Uterus (tissue), 3 donors: ENCODE measurements at regions not wholly inside any gene's neighbourhood (a gene's known extent, or its start where the extent isn't known, plus 50 kb on each side); places are given as distances from the start of the nearest gene placed in this dataset.

Source experiments
- DNase-seq, 2 donors: peaks; one replicate each; pipeline ENCODE4 v3.0.0-alpha.2; 2019 to 2020
- H3K27ac ChIP-seq, 2 donors: fragments of 200-600 bp; sonication (generic); 1 replicate in 1 of 2; 2 replicates in 1 of 2; pipeline ENCODE4 v1.5.1; 2016 to 2018
- H3K27me3 ChIP-seq, 2 donors: fragments of 200-600 bp; sonication (generic); one replicate each; pipeline ENCODE4 v1.5.1; 2018 to 2019; ENCODE audit warnings: control low read depth in 1 of 2
- H3K36me3 ChIP-seq, 2 donors: fragments of 200-600 bp; sonication (generic); one replicate each; pipeline ENCODE4 v1.5.1; 2019; ENCODE audit warnings: control low read depth in 1 of 2
- H3K4me1 ChIP-seq, 2 donors: fragments of 200-600 bp; sonication (generic); one replicate each; pipeline ENCODE4 v1.5.1; 2018 to 2019; ENCODE audit warnings: control low read depth in 1 of 2
- H3K4me3 ChIP-seq, 2 donors: fragments of 200-600 bp; sonication (generic); 1 replicate in 1 of 2; 2 replicates in 1 of 2; pipeline ENCODE4 v1.5.1; 2018 to 2019; ENCODE audit warnings: mild to moderate bottlenecking in 1 of 2
- H3K9me3 ChIP-seq, 2 donors: fragments of 200-600 bp; sonication (generic); one replicate each; pipeline ENCODE4 v1.5.1; 2019; ENCODE audit warnings: control low read depth in 1 of 2
- CTCF ChIP-seq, 4 experiments: fragments of 200-600 bp in 2 of 4; fragments of 450-650 bp in 2 of 4; sonication (generic) in 2 of 4; IDR thresholded peaks; one replicate each; pipeline ENCODE4 v1.5.1; 2016 to 2019; ENCODE audit warnings: antibody characterized with exemption in 4 of 4, mild to moderate bottlenecking in 2 of 4, moderate library complexity in 1 of 4
- POLR2A ChIP-seq, 2 donors: fragments of 450-650 bp; IDR thresholded peaks; one replicate each; pipeline ENCODE4 v1.6.1; 2016; ENCODE audit warnings: antibody characterized with exemption in 2 of 2, mild to moderate bottlenecking in 1 of 2, moderate library complexity in 1 of 2
- intact Hi-C: fragments of 100-400 bp; cut with DNase I; formaldehyde crosslinking; loops from one replicate; pipeline ENCODE4 v1.15.1; 2023; ENCODE audit warnings: low total_unique reads
- donor health status: DM: yes; HTN: yes; CAD: no.

GRCh38 chr19:30722186-30722585, 350.0 kb downstream of the ZNF536 start:
- Histone ChIP-seq H3K4me1 (peaks cover 0 to 5% of the 10 kb centered on the region in 2 donors), H3K4me3 (no peak overlapping the region), H3K27me3 (no peaks in the 10 kb centered on the region), H3K9me3 (no peaks in the 10 kb centered on the region), H3K27ac (no peak overlapping the region), H3K36me3 (no peaks in the 10 kb centered on the region)
- TF ChIP-seq CTCF (IDR thresholded peaks at IDR 0.05) (no peak), POLR2A (IDR thresholded peaks at IDR 0.05) (no peak)
- no peak for DNase-seq
- intact Hi-C loops: no loop called here

- Histone ChIP-seq H3K36me3 (no peaks in the 10 kb centered on the region), H3K9me3 (no peaks in the 10 kb centered on the region), H3K27me3 (no peaks in the 10 kb centered on the region), H3K4me3 (peak overlapping the region; percentile 62 to 72), H3K27ac (peak overlapping the region; percentile 87), H3K4me1 (peaks cover 0 to 5% of the 10 kb centered on the region in 2 donors)
- TF ChIP-seq CTCF (IDR thresholded peaks at IDR 0.05): no peak
- no peak for TF ChIP-seq POLR2A (IDR thresholded peaks at IDR 0.05)
- intact Hi-C loops: no loop called here
- peak; percentile 28 to 31 for DNase-seq
Measured at GRCh38 chr19:30719999-30720345, 347.8 kb downstream of the ZNF536 start.

GRCh38 chr19:30719189-30719998, 347.2 kb downstream of the ZNF536 start:
- TF ChIP-seq POLR2A (IDR thresholded peaks at IDR 0.05) (peak in 1 of 2 donors; percentile 28), CTCF (IDR thresholded peaks at IDR 0.05) (peak in 1 of 4 experiments; percentile 9)
- no peaks in the 10 kb centered on the region for H3K27me3 ChIP-seq
- H3K27ac ChIP-seq: peak overlapping the region; percentile 87
- H3K36me3 ChIP-seq: no peaks in the 10 kb centered on the region
- intact Hi-C loops: no loop called here
- peaks cover 0 to 5% of the 10 kb centered on the region in 2 donors for H3K4me1 ChIP-seq
- DNase-seq: peak; percentile 69
- peak overlapping the region; percentile 62 to 72 for H3K4me3 ChIP-seq
- H3K9me3 ChIP-seq: no peaks in the 10 kb centered on the region

GRCh38 chr19:30718707-30719106, 346.5 kb downstream of the ZNF536 start:
- no peak for DNase-seq
- Histone ChIP-seq H3K36me3 (no peaks in the 10 kb centered on the region), H3K27me3 (no peaks in the 10 kb centered on the region), H3K4me3 (peak overlapping the region; percentile 62 to 72), H3K4me1 (peaks cover 0 to 5% of the 10 kb centered on the region in 2 donors), H3K9me3 (no peaks in the 10 kb centered on the region), H3K27ac (peak overlapping the region; percentile 87)
- TF ChIP-seq POLR2A (IDR thresholded peaks at IDR 0.05) (no peak), CTCF (IDR thresholded peaks at IDR 0.05) (no peak)
- intact Hi-C loops: no loop called here

- H3K27me3 ChIP-seq: no peaks in the 10 kb centered on the region
- intact Hi-C loops: no loop called here
- H3K9me3 ChIP-seq: no peaks in the 10 kb centered on the region
- no peak overlapping the region for H3K4me3 ChIP-seq
- peak overlapping the region in 1 of 2 donors; percentile 87 for H3K27ac ChIP-seq
- no peak for DNase-seq
- TF ChIP-seq CTCF (IDR thresholded peaks at IDR 0.05) (no peak), POLR2A (IDR thresholded peaks at IDR 0.05) (no peak)
- no peaks in the 10 kb centered on the region for H3K36me3 ChIP-seq
- peaks cover 0 to 5% of the 10 kb centered on the region in 2 donors for H3K4me1 ChIP-seq
Measured at GRCh38 chr19:30718014-30718413, 345.8 kb downstream of the ZNF536 start.
